WTC11 (cell line): ENCODE measurements at regions not wholly inside any gene's neighbourhood (a gene's known extent, or its start where the extent isn't known, plus 50 kb on each side); places are given as distances from the start of the nearest gene placed in this dataset.

Source experiments
- ATAC-seq: fragments of 200-7000 bp; cut with Tn5 transposase; 2 replicates; pipeline ENCODE4 v1.10.0; 2021; ENCODE audit warnings: mild to moderate bottlenecking, moderate library complexity
- CTCF ChIA-PET: fragments of 300-600 bp; sonication (Branson Sonifier 250); formaldehyde crosslinking; loops from one replicate; lab custom pipeline; 2021; ENCODE audit warnings: antibody characterized with exemption; lab: Charles Lee
- POLR2A ChIA-PET: fragments of 350-600 bp; sonication (Branson Sonifier 250); formaldehyde crosslinking; loops from one replicate; lab custom pipeline; 2021; ENCODE audit warnings: antibody characterized with exemption; lab: Charles Lee
- DNase-seq: peaks from one replicate; pipeline ENCODE4 v3.0.0; 2021; ENCODE audit warnings: low spot score
- H3K27ac Mint-ChIP-seq: 2 replicates; pipeline ENCODE4 v1.8.0; 2021; ENCODE audit warnings: mixed read lengths
- H3K27me3 Mint-ChIP-seq: 2 replicates; pipeline ENCODE4 v1.8.0; 2021; ENCODE audit warnings: low read depth, mild to moderate bottlenecking, moderate library complexity, mixed read lengths
- H3K36me3 Mint-ChIP-seq: 2 replicates; pipeline ENCODE4 v1.8.0; 2021; ENCODE audit warnings: mixed read lengths
- H3K4me1 Mint-ChIP-seq: 2 replicates; pipeline ENCODE4 v1.8.0; 2022; ENCODE audit warnings: mixed read lengths
- H3K4me3 Mint-ChIP-seq: 2 replicates; pipeline ENCODE4 v1.8.0; 2021; ENCODE audit warnings: mild to moderate bottlenecking, moderate library complexity, mixed read lengths
- H3K9me3 Mint-ChIP-seq: 2 replicates; pipeline ENCODE4 v1.8.0; 2021; ENCODE audit warnings: mixed read lengths
- HMGA2 ChIP-seq: fragments of 250-450 bp; sonication (Bioruptor Pico); IDR thresholded peaks from 2 replicates; pipeline ENCODE4 v1.4.0; 2021; ENCODE audit warnings: mild to moderate bottlenecking, moderate library complexity
- JUN ChIP-seq: sonication (generic); formaldehyde crosslinking; IDR thresholded peaks from 2 replicates; pipeline ENCODE4 v1.8.0; 2023; ENCODE audit warnings: mild to moderate bottlenecking, missing genetic modification reagents
- KAT7 ChIP-seq: sonication (generic); formaldehyde crosslinking; IDR thresholded peaks from 2 replicates; pipeline ENCODE4 v1.8.1; 2023; ENCODE audit warnings: missing genetic modification reagents, mild to moderate bottlenecking, borderline replicate concordance
- MXD4 ChIP-seq: fragments of 250-450 bp; sonication (Bioruptor Pico); IDR thresholded peaks from 2 replicates; pipeline ENCODE4 v1.8.0; 2021; ENCODE audit warnings: mild to moderate bottlenecking, moderate library complexity, borderline replicate concordance
- MYBL2 ChIP-seq: sonication (generic); formaldehyde crosslinking; IDR thresholded peaks from 2 replicates; pipeline ENCODE4 v1.8.1; 2023; ENCODE audit warnings: mild to moderate bottlenecking, moderate library complexity, missing genetic modification reagents
- SP1 ChIP-seq: sonication (generic); formaldehyde crosslinking; conservative IDR thresholded peaks from 2 replicates; pipeline ENCODE4 v1.8.1; 2022; ENCODE audit warnings: missing genetic modification reagents
- ZBTB21 ChIP-seq: sonication (generic); formaldehyde crosslinking; IDR thresholded peaks from 2 replicates; pipeline ENCODE4 v1.8.1; 2023; ENCODE audit warnings: mild to moderate bottlenecking, missing genetic modification reagents, borderline replicate concordance
- TF ChIP-seq, protein P1 (sequence below): fragments of 250-450 bp; sonication (Bioruptor Pico); IDR thresholded peaks from 2 replicates; pipeline ENCODE4 v1.8.0; 2021; ENCODE audit warnings: mild to moderate bottlenecking
- TF ChIP-seq, protein P2 (sequence below): sonication (generic); formaldehyde crosslinking; IDR thresholded peaks from 2 replicates; pipeline ENCODE4 v1.8.0; 2022; ENCODE audit warnings: mild to moderate bottlenecking, missing genetic modification reagents
- TF ChIP-seq, protein P3 (sequence below): sonication (generic); formaldehyde crosslinking; IDR thresholded peaks from 2 replicates; pipeline ENCODE4 v1.8.0; 2023; ENCODE audit warnings: mild to moderate bottlenecking, missing genetic modification reagents
- TF ChIP-seq, protein P4 (sequence below): sonication (generic); formaldehyde crosslinking; IDR thresholded peaks from 2 replicates; pipeline ENCODE4 v1.8.1; 2023; ENCODE audit warnings: mild to moderate bottlenecking, missing genetic modification reagents
- TF ChIP-seq, protein P5 (sequence below): fragments of 250-450 bp; sonication (Bioruptor Pico); IDR thresholded peaks from 2 replicates; pipeline ENCODE4 v1.9.0; 2021; ENCODE audit warnings: mild to moderate bottlenecking
- TF ChIP-seq, protein P6 (sequence below): sonication (generic); formaldehyde crosslinking; IDR thresholded peaks from 2 replicates; pipeline ENCODE4 v1.8.1; 2022; ENCODE audit warnings: low read depth, missing genetic modification reagents, borderline replicate concordance
- TF ChIP-seq, protein P7 (sequence below): sonication (generic); formaldehyde crosslinking; IDR thresholded peaks from 2 replicates; pipeline ENCODE4 v1.8.1; 2023; ENCODE audit warnings: mild to moderate bottlenecking, missing genetic modification reagents, moderate library complexity
- TF ChIP-seq, protein P8 (sequence below): fragments of 200-600 bp; IDR thresholded peaks from 2 replicates; pipeline ENCODE4 v1.8.0; 2022; ENCODE audit warnings: antibody characterized with exemption

DNA sequence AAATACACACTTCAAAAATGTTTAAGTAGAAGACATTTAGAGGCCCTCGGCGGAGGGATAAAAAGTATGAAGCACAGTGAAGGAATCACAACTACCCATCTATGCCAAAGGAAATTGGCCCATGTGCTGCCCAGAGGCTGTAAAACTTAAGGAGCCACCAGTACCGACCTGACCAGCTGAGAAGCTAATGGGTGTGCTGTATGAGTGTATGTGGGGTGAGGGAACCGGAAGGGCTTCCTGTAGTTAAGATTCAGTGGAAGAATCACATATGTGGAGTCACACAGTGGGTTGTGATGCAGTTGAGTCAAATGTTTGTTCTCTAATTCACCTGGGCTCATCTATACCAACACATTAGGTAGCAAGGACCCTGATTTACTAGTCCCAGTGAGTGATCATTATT, 516.0 kb upstream of the IL12A start (continued):
- TF ChIP-seq, protein P1, sequence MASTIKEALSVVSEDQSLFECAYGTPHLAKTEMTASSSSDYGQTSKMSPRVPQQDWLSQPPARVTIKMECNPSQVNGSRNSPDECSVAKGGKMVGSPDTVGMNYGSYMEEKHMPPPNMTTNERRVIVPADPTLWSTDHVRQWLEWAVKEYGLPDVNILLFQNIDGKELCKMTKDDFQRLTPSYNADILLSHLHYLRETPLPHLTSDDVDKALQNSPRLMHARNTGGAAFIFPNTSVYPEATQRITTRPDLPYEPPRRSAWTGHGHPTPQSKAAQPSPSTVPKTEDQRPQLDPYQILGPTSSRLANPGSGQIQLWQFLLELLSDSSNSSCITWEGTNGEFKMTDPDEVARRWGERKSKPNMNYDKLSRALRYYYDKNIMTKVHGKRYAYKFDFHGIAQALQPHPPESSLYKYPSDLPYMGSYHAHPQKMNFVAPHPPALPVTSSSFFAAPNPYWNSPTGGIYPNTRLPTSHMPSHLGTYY (CRISPR knock-in tag) = no peak
- TF ChIP-seq MXD4 (no peak), MYBL2 (CRISPR knock-in tag) (no peak), HMGA2 (CRISPR knock-in tag) (no peak), ZBTB21 (CRISPR knock-in tag) (no peak), JUN (no peak)
- TF ChIP-seq, protein P2, sequence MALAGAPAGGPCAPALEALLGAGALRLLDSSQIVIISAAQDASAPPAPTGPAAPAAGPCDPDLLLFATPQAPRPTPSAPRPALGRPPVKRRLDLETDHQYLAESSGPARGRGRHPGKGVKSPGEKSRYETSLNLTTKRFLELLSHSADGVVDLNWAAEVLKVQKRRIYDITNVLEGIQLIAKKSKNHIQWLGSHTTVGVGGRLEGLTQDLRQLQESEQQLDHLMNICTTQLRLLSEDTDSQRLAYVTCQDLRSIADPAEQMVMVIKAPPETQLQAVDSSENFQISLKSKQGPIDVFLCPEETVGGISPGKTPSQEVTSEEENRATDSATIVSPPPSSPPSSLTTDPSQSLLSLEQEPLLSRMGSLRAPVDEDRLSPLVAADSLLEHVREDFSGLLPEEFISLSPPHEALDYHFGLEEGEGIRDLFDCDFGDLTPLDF (CRISPR knock-in tag) = no peak
- TF ChIP-seq, protein P3, sequence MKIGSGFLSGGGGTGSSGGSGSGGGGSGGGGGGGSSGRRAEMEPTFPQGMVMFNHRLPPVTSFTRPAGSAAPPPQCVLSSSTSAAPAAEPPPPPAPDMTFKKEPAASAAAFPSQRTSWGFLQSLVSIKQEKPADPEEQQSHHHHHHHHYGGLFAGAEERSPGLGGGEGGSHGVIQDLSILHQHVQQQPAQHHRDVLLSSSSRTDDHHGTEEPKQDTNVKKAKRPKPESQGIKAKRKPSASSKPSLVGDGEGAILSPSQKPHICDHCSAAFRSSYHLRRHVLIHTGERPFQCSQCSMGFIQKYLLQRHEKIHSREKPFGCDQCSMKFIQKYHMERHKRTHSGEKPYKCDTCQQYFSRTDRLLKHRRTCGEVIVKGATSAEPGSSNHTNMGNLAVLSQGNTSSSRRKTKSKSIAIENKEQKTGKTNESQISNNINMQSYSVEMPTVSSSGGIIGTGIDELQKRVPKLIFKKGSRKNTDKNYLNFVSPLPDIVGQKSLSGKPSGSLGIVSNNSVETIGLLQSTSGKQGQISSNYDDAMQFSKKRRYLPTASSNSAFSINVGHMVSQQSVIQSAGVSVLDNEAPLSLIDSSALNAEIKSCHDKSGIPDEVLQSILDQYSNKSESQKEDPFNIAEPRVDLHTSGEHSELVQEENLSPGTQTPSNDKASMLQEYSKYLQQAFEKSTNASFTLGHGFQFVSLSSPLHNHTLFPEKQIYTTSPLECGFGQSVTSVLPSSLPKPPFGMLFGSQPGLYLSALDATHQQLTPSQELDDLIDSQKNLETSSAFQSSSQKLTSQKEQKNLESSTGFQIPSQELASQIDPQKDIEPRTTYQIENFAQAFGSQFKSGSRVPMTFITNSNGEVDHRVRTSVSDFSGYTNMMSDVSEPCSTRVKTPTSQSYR (CRISPR knock-in tag) = no peak
- TF ChIP-seq, protein P4, sequence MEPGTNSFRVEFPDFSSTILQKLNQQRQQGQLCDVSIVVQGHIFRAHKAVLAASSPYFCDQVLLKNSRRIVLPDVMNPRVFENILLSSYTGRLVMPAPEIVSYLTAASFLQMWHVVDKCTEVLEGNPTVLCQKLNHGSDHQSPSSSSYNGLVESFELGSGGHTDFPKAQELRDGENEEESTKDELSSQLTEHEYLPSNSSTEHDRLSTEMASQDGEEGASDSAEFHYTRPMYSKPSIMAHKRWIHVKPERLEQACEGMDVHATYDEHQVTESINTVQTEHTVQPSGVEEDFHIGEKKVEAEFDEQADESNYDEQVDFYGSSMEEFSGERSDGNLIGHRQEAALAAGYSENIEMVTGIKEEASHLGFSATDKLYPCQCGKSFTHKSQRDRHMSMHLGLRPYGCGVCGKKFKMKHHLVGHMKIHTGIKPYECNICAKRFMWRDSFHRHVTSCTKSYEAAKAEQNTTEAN (CRISPR knock-in tag) = no peak
- TF ChIP-seq, protein P5, sequence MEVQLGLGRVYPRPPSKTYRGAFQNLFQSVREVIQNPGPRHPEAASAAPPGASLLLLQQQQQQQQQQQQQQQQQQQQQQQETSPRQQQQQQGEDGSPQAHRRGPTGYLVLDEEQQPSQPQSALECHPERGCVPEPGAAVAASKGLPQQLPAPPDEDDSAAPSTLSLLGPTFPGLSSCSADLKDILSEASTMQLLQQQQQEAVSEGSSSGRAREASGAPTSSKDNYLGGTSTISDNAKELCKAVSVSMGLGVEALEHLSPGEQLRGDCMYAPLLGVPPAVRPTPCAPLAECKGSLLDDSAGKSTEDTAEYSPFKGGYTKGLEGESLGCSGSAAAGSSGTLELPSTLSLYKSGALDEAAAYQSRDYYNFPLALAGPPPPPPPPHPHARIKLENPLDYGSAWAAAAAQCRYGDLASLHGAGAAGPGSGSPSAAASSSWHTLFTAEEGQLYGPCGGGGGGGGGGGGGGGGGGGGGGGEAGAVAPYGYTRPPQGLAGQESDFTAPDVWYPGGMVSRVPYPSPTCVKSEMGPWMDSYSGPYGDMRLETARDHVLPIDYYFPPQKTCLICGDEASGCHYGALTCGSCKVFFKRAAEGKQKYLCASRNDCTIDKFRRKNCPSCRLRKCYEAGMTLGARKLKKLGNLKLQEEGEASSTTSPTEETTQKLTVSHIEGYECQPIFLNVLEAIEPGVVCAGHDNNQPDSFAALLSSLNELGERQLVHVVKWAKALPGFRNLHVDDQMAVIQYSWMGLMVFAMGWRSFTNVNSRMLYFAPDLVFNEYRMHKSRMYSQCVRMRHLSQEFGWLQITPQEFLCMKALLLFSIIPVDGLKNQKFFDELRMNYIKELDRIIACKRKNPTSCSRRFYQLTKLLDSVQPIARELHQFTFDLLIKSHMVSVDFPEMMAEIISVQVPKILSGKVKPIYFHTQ (CRISPR knock-in tag) = no peak
- TF ChIP-seq, protein P6, sequence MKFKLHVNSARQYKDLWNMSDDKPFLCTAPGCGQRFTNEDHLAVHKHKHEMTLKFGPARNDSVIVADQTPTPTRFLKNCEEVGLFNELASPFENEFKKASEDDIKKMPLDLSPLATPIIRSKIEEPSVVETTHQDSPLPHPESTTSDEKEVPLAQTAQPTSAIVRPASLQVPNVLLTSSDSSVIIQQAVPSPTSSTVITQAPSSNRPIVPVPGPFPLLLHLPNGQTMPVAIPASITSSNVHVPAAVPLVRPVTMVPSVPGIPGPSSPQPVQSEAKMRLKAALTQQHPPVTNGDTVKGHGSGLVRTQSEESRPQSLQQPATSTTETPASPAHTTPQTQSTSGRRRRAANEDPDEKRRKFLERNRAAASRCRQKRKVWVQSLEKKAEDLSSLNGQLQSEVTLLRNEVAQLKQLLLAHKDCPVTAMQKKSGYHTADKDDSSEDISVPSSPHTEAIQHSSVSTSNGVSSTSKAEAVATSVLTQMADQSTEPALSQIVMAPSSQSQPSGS = no peak

DNA sequence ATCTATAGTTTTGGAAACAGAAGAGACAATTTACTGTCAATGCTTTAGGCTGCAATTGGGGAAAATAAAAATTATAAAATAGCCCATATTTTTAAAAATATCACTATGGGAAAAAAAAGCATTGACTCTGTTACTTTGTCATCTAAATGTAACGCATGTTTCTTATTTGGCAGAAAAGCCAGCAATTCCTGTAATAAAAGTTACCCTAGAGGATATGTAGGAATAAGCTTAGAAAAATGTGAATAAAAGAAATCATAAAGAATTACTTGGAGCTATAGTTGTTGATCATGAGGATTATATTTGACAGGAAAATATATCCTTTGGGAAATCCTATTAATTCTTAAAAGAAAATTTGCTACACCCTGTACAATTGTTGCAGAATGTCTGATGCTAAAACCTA, 515.4 kb upstream of the IL12A start:
- no peak for TF ChIP-seq SP1 (CRISPR knock-in tag)
- TF ChIP-seq, protein P2 (CRISPR knock-in tag) = no peak
- TF ChIP-seq, protein P7, sequence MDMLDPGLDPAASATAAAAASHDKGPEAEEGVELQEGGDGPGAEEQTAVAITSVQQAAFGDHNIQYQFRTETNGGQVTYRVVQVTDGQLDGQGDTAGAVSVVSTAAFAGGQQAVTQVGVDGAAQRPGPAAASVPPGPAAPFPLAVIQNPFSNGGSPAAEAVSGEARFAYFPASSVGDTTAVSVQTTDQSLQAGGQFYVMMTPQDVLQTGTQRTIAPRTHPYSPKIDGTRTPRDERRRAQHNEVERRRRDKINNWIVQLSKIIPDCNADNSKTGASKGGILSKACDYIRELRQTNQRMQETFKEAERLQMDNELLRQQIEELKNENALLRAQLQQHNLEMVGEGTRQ (CRISPR knock-in tag) = no peak
- TF ChIP-seq KAT7 (CRISPR knock-in tag) = no peak
- TF ChIP-seq, protein P8, sequence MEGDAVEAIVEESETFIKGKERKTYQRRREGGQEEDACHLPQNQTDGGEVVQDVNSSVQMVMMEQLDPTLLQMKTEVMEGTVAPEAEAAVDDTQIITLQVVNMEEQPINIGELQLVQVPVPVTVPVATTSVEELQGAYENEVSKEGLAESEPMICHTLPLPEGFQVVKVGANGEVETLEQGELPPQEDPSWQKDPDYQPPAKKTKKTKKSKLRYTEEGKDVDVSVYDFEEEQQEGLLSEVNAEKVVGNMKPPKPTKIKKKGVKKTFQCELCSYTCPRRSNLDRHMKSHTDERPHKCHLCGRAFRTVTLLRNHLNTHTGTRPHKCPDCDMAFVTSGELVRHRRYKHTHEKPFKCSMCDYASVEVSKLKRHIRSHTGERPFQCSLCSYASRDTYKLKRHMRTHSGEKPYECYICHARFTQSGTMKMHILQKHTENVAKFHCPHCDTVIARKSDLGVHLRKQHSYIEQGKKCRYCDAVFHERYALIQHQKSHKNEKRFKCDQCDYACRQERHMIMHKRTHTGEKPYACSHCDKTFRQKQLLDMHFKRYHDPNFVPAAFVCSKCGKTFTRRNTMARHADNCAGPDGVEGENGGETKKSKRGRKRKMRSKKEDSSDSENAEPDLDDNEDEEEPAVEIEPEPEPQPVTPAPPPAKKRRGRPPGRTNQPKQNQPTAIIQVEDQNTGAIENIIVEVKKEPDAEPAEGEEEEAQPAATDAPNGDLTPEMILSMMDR = no peak
- Mint-ChIP-seq H3K9me3 (0 out of 2 replicates have a peak, but pooled peaks cover 1% of the 10 kb centered on the region), H3K27me3 (no peaks in the 10 kb centered on the region)

More for the DNA sequence above, 515.4 kb upstream of the IL12A start:
- POLR2A ChIA-PET = no interaction called here
- Mint-ChIP-seq H3K27ac (no peak overlapping the region), H3K4me3 (no peak overlapping the region), H3K4me1 (peaks cover 4% of the 10 kb centered on the region; the same call in 1 of the 2 replicates), H3K36me3 (0 out of 2 replicates have a peak, but pooled peaks cover under 1% of the 10 kb centered on the region)
- ATAC-seq (no peak), DNase-seq (no peak)
- CTCF ChIA-PET = no interaction called here
